HG03521 (cell line): ENCODE measurements at regions not wholly inside any gene's neighbourhood (a gene's known extent, or its start where the extent isn't known, plus 50 kb on each side); places are given as distances from the start of the nearest gene placed in this dataset.

Experiments
- ATAC-seq: cut with Tn5 transposase; IDR thresholded peaks from one replicate; pipeline ENCODE4 v1.9.1; 2021; ENCODE audit warnings: mild to moderate bottlenecking, moderate library complexity; ENCODE audit not compliant: unreplicated experiment

- peak; percentile 92 for ATAC-seq
Observed at GRCh38 chr13:23980160-23980551, 82.9 kb upstream of the C1QTNF9B start.

GRCh38 chr13:23983671-23984070 is 86.4 kb upstream of the C1QTNF9B start:
- ATAC-seq: no peak

GRCh38 chr13:23984546-23984945 is 87.2 kb upstream of the C1QTNF9B start:
- no peak for ATAC-seq

- ATAC-seq: no peak
Observed at GRCh38 chr13:23985060-23985459, 87.8 kb upstream of the C1QTNF9B start.

- no peak for ATAC-seq
Observed at GRCh38 chr13:23985839-23986238, 88.5 kb upstream of the C1QTNF9B start.

GRCh38 chr13:23986619-23987018 is 89.3 kb upstream of the C1QTNF9B start:
- no peak for ATAC-seq

- no peak for ATAC-seq
Observed at GRCh38 chr13:23987331-23987894, 90.1 kb upstream of the C1QTNF9B start.

- no peak for ATAC-seq
Observed at GRCh38 chr13:23988546-23989122, 91.3 kb upstream of the C1QTNF9B start.

- no peak for ATAC-seq
Observed at GRCh38 chr13:23990455-23990854, 93.2 kb upstream of the C1QTNF9B start.

GRCh38 chr13:23991119-23991518 is 93.8 kb upstream of the C1QTNF9B start:
- ATAC-seq: no peak

GRCh38 chr13:23992781-23993679 is 95.7 kb upstream of the C1QTNF9B start:
- ATAC-seq: no peak

GRCh38 chr13:23993680-23993985 is 96.3 kb upstream of the C1QTNF9B start:
- no peak for ATAC-seq

- ATAC-seq: no peak
Observed at GRCh38 chr13:23995283-23996073, 98.2 kb upstream of the C1QTNF9B start.

GRCh38 chr13:23996456-23996855 is 99.2 kb upstream of the C1QTNF9B start:
- no peak for ATAC-seq

GRCh38 chr13:23999424-23999823 is 102.1 kb upstream of the C1QTNF9B start:
- ATAC-seq: no peak

- no peak for ATAC-seq
Observed at GRCh38 chr13:24002206-24002815, 105.0 kb upstream of the C1QTNF9B start.

GRCh38 chr13:24004142-24004899 is 107.0 kb upstream of the C1QTNF9B start:
- no peak for ATAC-seq

- ATAC-seq: no peak
Observed at GRCh38 chr13:24004971-24005370, 107.7 kb upstream of the C1QTNF9B start.

GRCh38 chr13:24005755-24006281 is 108.5 kb upstream of the C1QTNF9B start:
- ATAC-seq: peak; percentile 61
